ENCODE measurements at regions not wholly inside any gene's neighbourhood (a gene's known extent, or its start where the extent isn't known, plus 50 kb on each side); places are given as distances from the start of the nearest gene placed in this dataset.
"Not testable (repeated sequence)": the region's sequence is repeated elsewhere in the genome, so short reads cannot be mapped to it uniquely, and the experiment has no call there.

GRCh38 chr10:27315082-27315481 is 74.5 kb upstream of the ACBD5 start:
- TF ChIP-seq CTCF, POLR2A (IDR thresholded peaks at IDR 0.05): not testable (repeated sequence)
